A673 (cell line): ENCODE measurements at regions not wholly inside any gene's neighbourhood (a gene's known extent, or its start where the extent isn't known, plus 50 kb on each side); places are given as distances from the start of the nearest gene placed in this dataset.

Source experiments
- BruUV-seq: library from RNA; stranded (reverse); fragments of 400-500 nt; replicated peaks from 2 replicates; lab custom pipeline; 2021; lab: Mats Ljungman, UMichigan
- CTCF ChIA-PET: fragments of 300-600 bp; sonication (Branson Sonifier 250); formaldehyde crosslinking; loops from one replicate; lab custom pipeline; 2022; ENCODE audit warnings: antibody characterized with exemption; lab: Charles Lee
- POLR2A ChIA-PET: fragments of 300-600 bp; sonication (Branson Sonifier 250); formaldehyde crosslinking; loops from one replicate; lab custom pipeline; 2022; ENCODE audit warnings: antibody characterized with exemption; ENCODE audit not compliant: low non-redundant PET; lab: Charles Lee
- DNase-seq: peaks from one replicate; pipeline ENCODE4 v3.0.0-alpha.2; 2015; ENCODE audit warnings: low spot score
- H3K27ac ChIP-seq: fragments of 200-600 bp; sonication (generic); 2 replicates; pipeline ENCODE4 v1.5.1; 2016; ENCODE audit warnings: mixed run types, low read depth, mild to moderate bottlenecking, mixed read lengths, antibody characterized with exemption, low read length; ENCODE audit not compliant: poor library complexity, severe bottlenecking
- H3K27me3 ChIP-seq: fragments of 200-600 bp; sonication (generic); replicated peaks from 2 replicates; pipeline ENCODE4 v1.6.1; 2017; ENCODE audit warnings: mixed run types, low read depth, mild to moderate bottlenecking, mixed read lengths, antibody characterized with exemption, low read length; ENCODE audit not compliant: insufficient read depth, poor library complexity
- H3K36me3 ChIP-seq: fragments of 200-600 bp; sonication (generic); 2 replicates; pipeline ENCODE4 v1.6.1; 2016; ENCODE audit warnings: mixed run types, mild to moderate bottlenecking, mixed read lengths, antibody characterized with exemption, low read length; ENCODE audit not compliant: insufficient read depth, poor library complexity, severe bottlenecking
- H3K4me1 ChIP-seq: fragments of 200-600 bp; sonication (generic); 2 replicates; pipeline ENCODE4 v1.6.1; 2017; ENCODE audit warnings: mixed run types, mild to moderate bottlenecking, mixed read lengths, antibody characterized with exemption, low read length; ENCODE audit not compliant: insufficient read depth, poor library complexity, severe bottlenecking
- H3K4me3 ChIP-seq: fragments of 200-600 bp; sonication (generic); 2 replicates; pipeline ENCODE4 v1.5.1; 2016; ENCODE audit warnings: low read depth, mixed run types, mild to moderate bottlenecking, mixed read lengths, low read length; ENCODE audit not compliant: poor library complexity, severe bottlenecking
- H3K9me3 ChIP-seq: fragments of 200-600 bp; sonication (generic); 2 replicates; pipeline ENCODE4 v1.6.1; 2016; ENCODE audit warnings: mixed run types, low read depth, mild to moderate bottlenecking, mixed read lengths, antibody characterized with exemption, low read length; ENCODE audit not compliant: poor library complexity, severe bottlenecking
- EZH2 ChIP-seq: fragments of 200-600 bp; sonication (generic); IDR thresholded peaks from 2 replicates; pipeline ENCODE4 v1.6.1; 2017; ENCODE audit warnings: borderline replicate concordance, low read depth, mild to moderate bottlenecking, mixed read lengths, antibody characterized with exemption, low read length; ENCODE audit not compliant: poor library complexity, severe bottlenecking
- intact Hi-C: fragments of 100-400 bp; cut with micrococcal nuclease; formaldehyde crosslinking; loops from one replicate; pipeline ENCODE4 v1.10.0; 2022; ENCODE audit not compliant: unreplicated experiment
- TF ChIP-seq, protein P1 (sequence below): fragments of 300-800, 200-600 bp; sonication (generic); conservative IDR thresholded peaks from 2 replicates; pipeline ENCODE4 v1.5.1; 2017; ENCODE audit warnings: low read depth, mild to moderate bottlenecking, antibody characterized with exemption, low read length, moderate library complexity, mixed read lengths

DNA sequence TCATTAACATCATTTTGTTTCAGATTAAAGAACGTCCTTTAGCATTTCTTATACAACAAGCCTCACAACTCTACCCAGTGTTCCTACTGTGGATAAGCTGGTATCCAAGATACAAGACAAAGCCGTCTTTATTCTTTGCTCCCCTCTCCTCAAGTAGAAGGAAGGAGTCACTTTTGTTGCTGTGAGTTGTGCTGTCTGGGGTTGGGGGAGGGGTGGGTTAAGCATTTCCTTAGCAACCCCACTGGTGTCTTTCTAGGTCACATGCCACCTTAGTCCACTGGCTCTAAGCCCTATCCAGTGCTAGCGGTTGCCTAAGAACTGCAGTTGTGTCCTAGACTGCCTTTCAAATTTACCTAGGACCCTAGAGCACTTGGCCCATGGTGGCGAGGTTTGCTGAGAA lies 155.6 kb upstream of the PIEZO2 start:
- POLR2A ChIA-PET: no interaction called here
- CTCF ChIA-PET: no interaction called here
- Histone ChIP-seq H3K27me3 (no peaks in the 10 kb centered on the region), H3K4me3 (no peak overlapping the region), H3K9me3 (peaks cover 5% of the 10 kb centered on the region), H3K4me1 (no peaks in the 10 kb centered on the region), H3K36me3 (no peaks in the 10 kb centered on the region), H3K27ac (no peak overlapping the region)
- BruUV-seq: no TSS peak
- intact Hi-C loops: loop anchor here (10.0 kb wide), 1 partner anchor 140 kb away; no protein-coding TSS in a partner anchor
- no peak for TF ChIP-seq EZH2
- TF ChIP-seq, protein P1, sequence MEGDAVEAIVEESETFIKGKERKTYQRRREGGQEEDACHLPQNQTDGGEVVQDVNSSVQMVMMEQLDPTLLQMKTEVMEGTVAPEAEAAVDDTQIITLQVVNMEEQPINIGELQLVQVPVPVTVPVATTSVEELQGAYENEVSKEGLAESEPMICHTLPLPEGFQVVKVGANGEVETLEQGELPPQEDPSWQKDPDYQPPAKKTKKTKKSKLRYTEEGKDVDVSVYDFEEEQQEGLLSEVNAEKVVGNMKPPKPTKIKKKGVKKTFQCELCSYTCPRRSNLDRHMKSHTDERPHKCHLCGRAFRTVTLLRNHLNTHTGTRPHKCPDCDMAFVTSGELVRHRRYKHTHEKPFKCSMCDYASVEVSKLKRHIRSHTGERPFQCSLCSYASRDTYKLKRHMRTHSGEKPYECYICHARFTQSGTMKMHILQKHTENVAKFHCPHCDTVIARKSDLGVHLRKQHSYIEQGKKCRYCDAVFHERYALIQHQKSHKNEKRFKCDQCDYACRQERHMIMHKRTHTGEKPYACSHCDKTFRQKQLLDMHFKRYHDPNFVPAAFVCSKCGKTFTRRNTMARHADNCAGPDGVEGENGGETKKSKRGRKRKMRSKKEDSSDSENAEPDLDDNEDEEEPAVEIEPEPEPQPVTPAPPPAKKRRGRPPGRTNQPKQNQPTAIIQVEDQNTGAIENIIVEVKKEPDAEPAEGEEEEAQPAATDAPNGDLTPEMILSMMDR: no peak
- DNase-seq: no peak

DNA sequence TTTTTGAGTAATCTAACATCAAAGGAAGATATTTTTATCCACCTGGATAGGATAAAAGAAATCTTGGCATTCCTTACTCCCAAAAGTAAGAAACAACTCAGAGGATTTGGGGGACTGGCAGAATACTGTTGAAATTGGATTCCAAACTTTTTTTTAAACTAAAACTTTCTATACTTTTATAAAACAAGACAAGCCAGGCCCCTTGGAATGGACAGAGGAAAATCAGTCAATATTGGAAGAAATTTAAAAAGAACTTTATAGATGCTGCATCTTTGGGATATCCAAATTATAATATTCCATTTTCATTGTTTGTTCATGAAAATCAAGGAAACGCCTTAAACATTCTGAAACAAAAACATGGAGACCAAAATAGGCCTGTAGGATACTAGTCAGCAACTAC lies 147.6 kb upstream of the PIEZO2 start:
- POLR2A ChIA-PET: no interaction called here
- BruUV-seq: no TSS peak
- CTCF ChIA-PET: no interaction called here

DNA sequence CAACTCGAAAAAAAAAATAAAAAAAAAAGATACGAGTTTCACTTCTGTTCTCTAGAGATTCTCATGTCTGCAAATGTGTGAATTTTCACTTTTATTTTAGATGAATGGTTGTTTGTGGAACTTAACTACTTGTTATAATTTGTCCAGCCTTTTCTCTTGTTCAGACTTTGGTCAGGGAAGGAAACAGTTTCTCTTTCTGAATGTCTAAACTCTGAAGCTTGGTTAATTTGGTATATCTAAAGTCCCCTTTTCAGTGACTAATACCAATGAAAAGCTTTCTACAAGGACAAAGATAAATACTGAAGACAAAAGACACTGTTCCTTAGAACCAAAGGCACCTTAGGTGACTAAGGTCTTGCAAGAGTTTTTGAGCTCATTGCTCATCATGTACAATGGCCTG lies 144.4 kb upstream of the PIEZO2 start:
- POLR2A ChIA-PET: no interaction called here
- no peaks in the 10 kb centered on the region for H3K36me3 ChIP-seq
- no TSS peak for BruUV-seq
- CTCF ChIA-PET: no interaction called here
- no peaks in the 10 kb centered on the region for H3K9me3 ChIP-seq
- DNase-seq: no peak
- no peaks in the 10 kb centered on the region for H3K4me1 ChIP-seq
- no peak overlapping the region for H3K4me3 ChIP-seq
- peaks cover 66% of the 10 kb centered on the region for H3K27me3 ChIP-seq
- H3K27ac ChIP-seq: no peak overlapping the region
- TF ChIP-seq, protein P1: no peak
- no peak for TF ChIP-seq EZH2
- intact Hi-C loops: no loop called here

More for the DNA sequence above, 147.6 kb upstream of the PIEZO2 start:
- H3K4me3 ChIP-seq: no peak overlapping the region
- no peaks in the 10 kb centered on the region for H3K36me3 ChIP-seq
- H3K4me1 ChIP-seq: no peaks in the 10 kb centered on the region
- no peak overlapping the region for H3K27ac ChIP-seq
- no peak for DNase-seq
- TF ChIP-seq, protein P1: no peak
- H3K9me3 ChIP-seq: peaks cover 5% of the 10 kb centered on the region
- intact Hi-C loops: no loop called here
- peaks cover 46% of the 10 kb centered on the region for H3K27me3 ChIP-seq
